ENCODE measurements at regions not wholly inside any gene's neighbourhood (a gene's known extent, or its start where the extent isn't known, plus 50 kb on each side); places are given as distances from the start of the nearest gene placed in this dataset.

- no peaks in the 10 kb centered on the region for H3K9me2 ChIP-seq (replicated peaks; ENCODE audit: insufficient read depth, low read length)
- no peaks in the 10 kb centered on the region for H4K20me1 ChIP-seq (ENCODE audit: low read depth, low read length)
- no peak overlapping the region for H3K9ac ChIP-seq (ENCODE audit: low read length)
- no peak overlapping the region for H2AFZ ChIP-seq (ENCODE audit: low read depth, low read length, severe bottlenecking)
- no peak overlapping the region for H3K4me2 ChIP-seq (ENCODE audit: low read depth, low read length, poor library complexity, severe bottlenecking)
- H3K79me2 ChIP-seq (ENCODE audit: insufficient read depth, low read length), result no peaks in the 10 kb centered on the region
- H3K4me3 ChIP-seq (ENCODE audit: insufficient read depth, low read length, poor library complexity, severe bottlenecking), result no peak overlapping the region
- TF ChIP-seq EZH2phosphoT487 (conservative IDR thresholded peaks at IDR 0.05; ENCODE audit: low read length) (no peak), CTCF (IDR thresholded peaks at IDR 0.05; ENCODE audit: insufficient read depth, low read length, poor library complexity, severe bottlenecking) (no peak)
- no peaks in the 10 kb centered on the region for H3F3A ChIP-seq (ENCODE audit: insufficient read depth)
- H3K27ac ChIP-seq (ENCODE audit: low read depth, low read length), result no peak overlapping the region
- H3K36me3 ChIP-seq (ENCODE audit: low read length), result no peaks in the 10 kb centered on the region
- no peaks in the 10 kb centered on the region for H3K9me3 ChIP-seq (ENCODE audit: insufficient read depth, low read length)
- no peaks in the 10 kb centered on the region for H3K27me3 ChIP-seq (ENCODE audit: low read length)
Observed at GRCh38 chr11:92675303-92675702, 294.1 kb upstream of the MTNR1B start.

GRCh38 chr11:92675810-92676209, 293.6 kb upstream of the MTNR1B start:
- TF ChIP-seq CTCF (IDR thresholded peaks at IDR 0.05; ENCODE audit: insufficient read depth, low read length, poor library complexity, severe bottlenecking) (no peak), EZH2phosphoT487 (conservative IDR thresholded peaks at IDR 0.05; ENCODE audit: low read length) (no peak)
- no peak overlapping the region for H3K27ac ChIP-seq (ENCODE audit: low read depth, low read length)
- H3K79me2 ChIP-seq (ENCODE audit: insufficient read depth, low read length), result no peaks in the 10 kb centered on the region
- H3K4me3 ChIP-seq (ENCODE audit: insufficient read depth, low read length, poor library complexity, severe bottlenecking), result no peak overlapping the region
- H3K9me3 ChIP-seq (ENCODE audit: insufficient read depth, low read length), result no peaks in the 10 kb centered on the region
- H3K9ac ChIP-seq (ENCODE audit: low read length), result no peak overlapping the region
- H4K20me1 ChIP-seq (ENCODE audit: low read depth, low read length), result no peaks in the 10 kb centered on the region
- no peaks in the 10 kb centered on the region for H3F3A ChIP-seq (ENCODE audit: insufficient read depth)
- H2AFZ ChIP-seq (ENCODE audit: low read depth, low read length, severe bottlenecking), result no peak overlapping the region
- no peaks in the 10 kb centered on the region for H3K36me3 ChIP-seq (ENCODE audit: low read length)
- H3K4me2 ChIP-seq (ENCODE audit: low read depth, low read length, poor library complexity, severe bottlenecking), result no peak overlapping the region
- H3K9me2 ChIP-seq (replicated peaks; ENCODE audit: insufficient read depth, low read length), result no peaks in the 10 kb centered on the region
- no peaks in the 10 kb centered on the region for H3K27me3 ChIP-seq (ENCODE audit: low read length)

DNA sequence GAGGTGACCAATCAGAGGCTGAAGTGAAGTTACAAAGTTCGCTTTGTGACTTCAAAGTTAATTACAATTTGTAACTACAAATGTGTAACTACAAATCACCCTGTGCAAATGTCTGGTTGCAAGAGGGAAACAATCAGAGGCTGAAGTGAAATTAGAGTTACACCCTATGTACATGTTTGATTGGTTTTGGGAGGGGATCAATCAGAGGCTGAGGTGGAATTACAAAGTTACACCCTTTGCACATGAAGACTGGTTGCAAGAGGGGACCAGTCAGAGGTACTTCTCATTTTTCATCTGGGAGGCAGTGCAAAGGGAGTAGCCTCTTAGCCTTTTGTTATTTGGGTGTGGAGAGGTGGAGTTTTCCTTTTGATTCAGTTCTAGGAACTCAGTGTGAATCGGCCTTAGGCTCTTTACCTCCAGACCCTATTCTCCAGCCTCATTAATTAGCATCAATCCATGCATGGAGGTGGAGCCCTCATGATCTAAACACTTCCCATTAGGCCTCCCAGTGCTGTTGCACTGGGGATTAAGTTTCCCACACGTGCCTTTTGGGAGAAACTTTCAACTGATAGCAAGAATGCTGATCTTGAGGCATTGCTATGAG, 291.3 kb upstream of the MTNR1B start:
- Histone ChIP-seq H3K27ac (ENCODE audit: low read depth, low read length) (no peak overlapping the region), H3K9ac (ENCODE audit: low read length) (no peak overlapping the region), H3K4me3 (ENCODE audit: insufficient read depth, low read length, poor library complexity, severe bottlenecking) (no peak overlapping the region), H3K4me2 (ENCODE audit: low read depth, low read length, poor library complexity, severe bottlenecking) (no peak overlapping the region), H3K9me2 (replicated peaks; ENCODE audit: insufficient read depth, low read length) (no peaks in the 10 kb centered on the region), H3K36me3 (ENCODE audit: low read length) (no peaks in the 10 kb centered on the region), H3F3A (ENCODE audit: insufficient read depth) (no peaks in the 10 kb centered on the region), H3K27me3 (ENCODE audit: low read length) (no peaks in the 10 kb centered on the region), H3K9me3 (ENCODE audit: insufficient read depth, low read length) (no peaks in the 10 kb centered on the region), H2AFZ (ENCODE audit: low read depth, low read length, severe bottlenecking) (no peak overlapping the region), H4K20me1 (ENCODE audit: low read depth, low read length) (no peaks in the 10 kb centered on the region), H3K79me2 (ENCODE audit: insufficient read depth, low read length) (no peaks in the 10 kb centered on the region)
- TF ChIP-seq CTCF (IDR thresholded peaks at IDR 0.05; ENCODE audit: insufficient read depth, low read length, poor library complexity, severe bottlenecking) (no peak), EZH2phosphoT487 (conservative IDR thresholded peaks at IDR 0.05; ENCODE audit: low read length) (no peak)

All from SU-DHL-6 (cell line).